ENCODE measurements at regions not wholly inside any gene's neighbourhood (a gene's known extent, or its start where the extent isn't known, plus 50 kb on each side); places are given as distances from the start of the nearest gene placed in this dataset.

DNA sequence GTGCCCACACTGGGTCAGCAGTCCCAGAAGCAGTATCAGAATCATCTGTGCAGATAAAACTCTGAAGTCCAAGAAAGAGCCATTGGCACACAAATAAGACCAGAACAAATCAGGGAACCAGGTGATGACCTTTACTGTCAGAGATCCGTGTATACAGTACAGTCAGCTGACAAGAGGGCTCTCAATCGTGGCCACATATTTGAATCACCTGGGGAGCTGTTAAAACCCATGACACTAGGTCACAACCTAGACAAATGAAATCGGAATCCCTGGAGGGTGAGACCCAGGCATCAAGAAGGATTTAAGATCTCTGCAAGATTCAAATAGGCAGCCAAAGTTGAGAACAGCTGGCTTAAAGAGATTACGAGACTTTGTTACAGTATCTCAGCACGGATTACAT is 807.1 kb downstream of the RNF144A start:
- no peak for TF ChIP-seq POLR2A (IDR thresholded peaks at IDR 0.05)
- TF ChIP-seq, protein P1, sequence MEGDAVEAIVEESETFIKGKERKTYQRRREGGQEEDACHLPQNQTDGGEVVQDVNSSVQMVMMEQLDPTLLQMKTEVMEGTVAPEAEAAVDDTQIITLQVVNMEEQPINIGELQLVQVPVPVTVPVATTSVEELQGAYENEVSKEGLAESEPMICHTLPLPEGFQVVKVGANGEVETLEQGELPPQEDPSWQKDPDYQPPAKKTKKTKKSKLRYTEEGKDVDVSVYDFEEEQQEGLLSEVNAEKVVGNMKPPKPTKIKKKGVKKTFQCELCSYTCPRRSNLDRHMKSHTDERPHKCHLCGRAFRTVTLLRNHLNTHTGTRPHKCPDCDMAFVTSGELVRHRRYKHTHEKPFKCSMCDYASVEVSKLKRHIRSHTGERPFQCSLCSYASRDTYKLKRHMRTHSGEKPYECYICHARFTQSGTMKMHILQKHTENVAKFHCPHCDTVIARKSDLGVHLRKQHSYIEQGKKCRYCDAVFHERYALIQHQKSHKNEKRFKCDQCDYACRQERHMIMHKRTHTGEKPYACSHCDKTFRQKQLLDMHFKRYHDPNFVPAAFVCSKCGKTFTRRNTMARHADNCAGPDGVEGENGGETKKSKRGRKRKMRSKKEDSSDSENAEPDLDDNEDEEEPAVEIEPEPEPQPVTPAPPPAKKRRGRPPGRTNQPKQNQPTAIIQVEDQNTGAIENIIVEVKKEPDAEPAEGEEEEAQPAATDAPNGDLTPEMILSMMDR (IDR thresholded peaks at IDR 0.05) = no peak
- no peak for DNase-seq
- H3K4me1 ChIP-seq = peaks cover 0 to 4% (median 0%) of the 10 kb centered on the region in 12 donors
- H3K27ac ChIP-seq = peak overlapping the region in 1 of 12 donors; percentile 60
- intact Hi-C loops (cut with DNase I) = loop anchor here in 3 of 10 donors (10.0 kb wide), 1 partner anchor 960 kb away; the partner anchor contains the start of gene ID2 (in 3 of the 3)
- H3K27me3 ChIP-seq = no peaks in the 10 kb centered on the region
- H3K9me3 ChIP-seq = no peaks in the 10 kb centered on the region
- ATAC-seq = no peak
- H3K36me3 ChIP-seq = no peaks in the 10 kb centered on the region
- H3K4me3 ChIP-seq = no peak overlapping the region
- WGBS, 4 donors = 73 to 82% (median 75%) methylated on average over 5 of the region's 5 CpGs

DNA sequence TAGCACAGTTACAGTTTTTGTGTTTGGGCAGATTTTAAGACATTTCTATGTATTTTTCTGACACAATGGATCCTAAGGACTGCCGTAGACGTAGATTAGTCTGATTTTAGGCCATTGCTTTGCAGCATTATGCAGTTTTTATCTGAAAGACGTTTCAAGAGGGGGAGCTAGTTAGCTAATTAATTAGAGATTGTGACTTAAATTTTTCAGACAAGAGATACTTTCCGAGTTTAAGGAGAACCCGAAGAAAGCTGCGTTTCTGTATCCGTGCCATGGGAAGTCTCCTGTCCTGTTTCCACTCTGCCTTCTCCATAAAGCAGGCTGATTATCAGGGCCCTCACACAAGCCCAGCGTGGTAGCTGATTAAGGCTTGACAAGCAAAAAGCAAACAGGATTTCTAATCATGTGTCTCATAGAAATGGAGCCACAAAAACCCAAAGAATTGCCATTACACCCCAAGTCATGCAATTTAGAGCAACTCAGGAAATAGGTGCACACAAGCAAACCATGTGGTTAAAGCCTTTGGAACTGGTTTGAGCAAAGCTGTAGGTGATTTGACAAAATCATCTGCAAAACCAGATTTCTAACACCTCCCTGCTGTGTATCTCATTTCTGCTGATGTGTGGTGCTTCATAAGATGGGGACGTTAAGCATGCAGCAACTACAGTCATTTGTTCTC is 808.1 kb downstream of the RNF144A start:
- Histone ChIP-seq H3K4me3 (peak overlapping the region in 1 of 12 donors; percentile 43), H3K36me3 (no peaks in the 10 kb centered on the region), H3K9me3 (no peaks in the 10 kb centered on the region), H3K4me1 (peaks cover 0 to 4% (median 0%) of the 10 kb centered on the region in 12 donors), H3K27ac (peak overlapping the region in 1 of 12 donors; percentile 60), H3K27me3 (no peaks in the 10 kb centered on the region)
- 25 to 41% (median 32%) methylated on average over 9 of the region's 9 CpGs for WGBS, 4 donors
- intact Hi-C loops (cut with DNase I) = loop anchor here in 4 of 10 donors (5.0 to 10.0 kb wide), 2 partner anchors 957 to 959 kb away; partner anchors contain the start of gene ID2 (in 4 of the 4)
- ATAC-seq (peak in 1 of 4 donors; percentile 9), DNase-seq (no peak)
- TF ChIP-seq, protein P1 (IDR thresholded peaks at IDR 0.05) = peak in 5 of 12 donors; percentile 13 to 33 (median 18)
- no peak for TF ChIP-seq POLR2A (IDR thresholded peaks at IDR 0.05)

DNA sequence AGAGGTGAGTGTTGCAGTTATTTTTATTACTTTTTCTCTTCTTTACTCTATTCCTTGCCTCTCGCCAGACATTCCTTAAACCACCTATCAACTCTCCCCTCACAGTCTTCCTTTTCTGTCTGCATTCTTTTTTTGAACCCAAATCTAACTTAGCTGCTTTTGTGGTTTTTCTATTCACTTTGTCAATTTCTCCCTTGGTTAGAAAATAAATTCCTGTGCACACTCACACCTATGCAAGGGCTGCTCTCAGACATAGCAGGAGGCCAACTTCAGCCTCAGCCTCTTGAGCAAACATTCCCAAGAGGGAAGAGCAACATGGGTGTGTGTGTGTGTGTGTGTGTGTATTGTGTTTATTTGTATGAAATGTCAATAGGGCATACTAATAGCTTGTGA is 808.6 kb downstream of the RNF144A start:
- H3K27me3 ChIP-seq = no peaks in the 10 kb centered on the region
- peaks cover 0 to 4% (median 0%) of the 10 kb centered on the region in 12 donors for H3K4me1 ChIP-seq
- H3K9me3 ChIP-seq = no peaks in the 10 kb centered on the region
- no peak for TF ChIP-seq POLR2A (IDR thresholded peaks at IDR 0.05)
- TF ChIP-seq, protein P1 (IDR thresholded peaks at IDR 0.05) = no peak
- intact Hi-C loops (cut with DNase I) = loop anchor here in 4 of 10 donors (5.0 to 10.0 kb wide), 2 partner anchors 956 to 959 kb away; partner anchors contain the start of gene ID2 (in 4 of the 4)
- DNase-seq (no peak), ATAC-seq (no peak)
- 92 to 96% (median 95%) methylated on average over 1 of the region's 1 CpG for WGBS, 4 donors
- H3K27ac ChIP-seq = peak overlapping the region in 1 of 12 donors; percentile 50
- H3K4me3 ChIP-seq = peak overlapping the region in 1 of 12 donors; percentile 43
- no peaks in the 10 kb centered on the region for H3K36me3 ChIP-seq

DNA sequence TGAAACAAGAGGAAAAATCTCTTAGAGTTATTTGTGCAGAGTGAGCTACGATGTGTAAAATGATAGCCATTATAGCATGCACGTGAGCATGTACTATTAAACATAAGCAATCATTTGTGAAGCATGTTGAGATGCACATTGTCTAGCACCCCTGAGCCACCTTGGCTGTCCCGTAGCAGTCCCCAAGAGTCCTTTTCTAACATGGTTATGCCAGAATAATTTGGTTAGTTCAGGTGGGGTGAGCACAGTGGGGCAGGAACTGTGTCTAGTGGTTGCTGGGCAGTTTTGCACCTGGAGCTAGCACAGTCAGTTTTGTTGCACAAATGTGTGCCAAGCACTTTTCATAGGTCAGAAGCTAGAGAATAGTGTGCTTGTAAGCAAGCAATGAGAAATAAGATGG is 809.8 kb downstream of the RNF144A start:
- no peaks in the 10 kb centered on the region for H3K27me3 ChIP-seq
- WGBS, 4 donors = 90 to 96% (median 94%) methylated on average over 3 of the region's 3 CpGs
- H3K36me3 ChIP-seq = no peaks in the 10 kb centered on the region
- H3K9me3 ChIP-seq = no peaks in the 10 kb centered on the region
- intact Hi-C loops (cut with DNase I) = loop anchor here in 4 of 10 donors (5.0 to 10.0 kb wide), 2 partner anchors 955 to 958 kb away; partner anchors contain the start of gene ID2 (in 4 of the 4)
- H3K4me3 ChIP-seq = peak overlapping the region in 1 of 12 donors; percentile 43
- DNase-seq = no peak
- H3K27ac ChIP-seq = peak overlapping the region in 1 of 12 donors; percentile 50
- H3K4me1 ChIP-seq = peaks cover 0 to 4% (median 0%) of the 10 kb centered on the region in 12 donors
- no peak for ATAC-seq
- TF ChIP-seq, protein P1 (IDR thresholded peaks at IDR 0.05) = no peak
- no peak for TF ChIP-seq POLR2A (IDR thresholded peaks at IDR 0.05)

All from heart left ventricle (tissue), 16 donors.